ENCODE measurements at regions not wholly inside any gene's neighbourhood (a gene's known extent, or its start where the extent isn't known, plus 50 kb on each side); places are given as distances from the start of the nearest gene placed in this dataset.

DNA sequence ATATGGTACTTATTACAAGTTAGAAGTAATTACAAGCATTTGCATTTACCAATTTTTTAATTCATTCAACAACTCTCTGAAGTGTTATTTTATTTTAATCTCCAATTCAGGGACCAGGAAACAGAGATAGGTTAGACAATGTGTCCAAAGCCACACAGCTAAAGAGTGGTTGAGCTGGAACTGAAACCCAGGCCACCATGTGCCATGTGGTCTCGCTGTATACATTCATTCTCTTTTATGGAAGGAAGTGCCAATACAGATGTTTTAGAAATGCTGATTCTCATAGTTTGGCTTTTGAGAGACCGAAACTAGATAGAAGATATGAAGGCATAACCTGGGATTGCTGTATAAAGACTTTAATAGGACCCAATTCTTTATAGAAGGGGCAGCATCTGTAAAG, 684.6 kb upstream of the ID2 start:
- no peak for TF ChIP-seq EZH2phosphoT487 (IDR thresholded peaks at IDR 0.05)
- TF ChIP-seq, protein P1, sequence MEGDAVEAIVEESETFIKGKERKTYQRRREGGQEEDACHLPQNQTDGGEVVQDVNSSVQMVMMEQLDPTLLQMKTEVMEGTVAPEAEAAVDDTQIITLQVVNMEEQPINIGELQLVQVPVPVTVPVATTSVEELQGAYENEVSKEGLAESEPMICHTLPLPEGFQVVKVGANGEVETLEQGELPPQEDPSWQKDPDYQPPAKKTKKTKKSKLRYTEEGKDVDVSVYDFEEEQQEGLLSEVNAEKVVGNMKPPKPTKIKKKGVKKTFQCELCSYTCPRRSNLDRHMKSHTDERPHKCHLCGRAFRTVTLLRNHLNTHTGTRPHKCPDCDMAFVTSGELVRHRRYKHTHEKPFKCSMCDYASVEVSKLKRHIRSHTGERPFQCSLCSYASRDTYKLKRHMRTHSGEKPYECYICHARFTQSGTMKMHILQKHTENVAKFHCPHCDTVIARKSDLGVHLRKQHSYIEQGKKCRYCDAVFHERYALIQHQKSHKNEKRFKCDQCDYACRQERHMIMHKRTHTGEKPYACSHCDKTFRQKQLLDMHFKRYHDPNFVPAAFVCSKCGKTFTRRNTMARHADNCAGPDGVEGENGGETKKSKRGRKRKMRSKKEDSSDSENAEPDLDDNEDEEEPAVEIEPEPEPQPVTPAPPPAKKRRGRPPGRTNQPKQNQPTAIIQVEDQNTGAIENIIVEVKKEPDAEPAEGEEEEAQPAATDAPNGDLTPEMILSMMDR (IDR thresholded peaks at IDR 0.05), result no peak
- no peak for TF ChIP-seq EZH2 (IDR thresholded peaks at IDR 0.05)
- Histone ChIP-seq H3K4me1 (peaks cover 15% of the 10 kb centered on the region), H3K79me2 (ENCODE audit: low read depth) (no peaks in the 10 kb centered on the region), H3K27ac (no peak overlapping the region), H3F3A (ENCODE audit: low read depth) (no peaks in the 10 kb centered on the region), H3K36me3 (no peaks in the 10 kb centered on the region), H3K9me3 (ENCODE audit: low read depth) (no peaks in the 10 kb centered on the region), H2AFZ (replicated peaks) (no peak overlapping the region), H4K20me1 (ENCODE audit: low read depth) (no peaks in the 10 kb centered on the region), H3K4me3 (no peak overlapping the region), H3K4me2 (no peak overlapping the region), H3K9ac (no peak overlapping the region), H3K27me3 (no peaks in the 10 kb centered on the region)
- no peak overlapping the region for H3K27ac Mint-ChIP-seq
- H3K27me3 Mint-ChIP-seq (ENCODE audit: insufficient read depth, low read depth), result peaks cover 7% of the 10 kb centered on the region
- no peak overlapping the region for H3K4me3 Mint-ChIP-seq
- H3K9me3 Mint-ChIP-seq, result no peaks in the 10 kb centered on the region
- no peak for DNase-seq (ENCODE audit: low spot score)
- H3K36me3 Mint-ChIP-seq, result no peaks in the 10 kb centered on the region
- H3K4me1 Mint-ChIP-seq, result peaks cover 33% of the 10 kb centered on the region

DNA sequence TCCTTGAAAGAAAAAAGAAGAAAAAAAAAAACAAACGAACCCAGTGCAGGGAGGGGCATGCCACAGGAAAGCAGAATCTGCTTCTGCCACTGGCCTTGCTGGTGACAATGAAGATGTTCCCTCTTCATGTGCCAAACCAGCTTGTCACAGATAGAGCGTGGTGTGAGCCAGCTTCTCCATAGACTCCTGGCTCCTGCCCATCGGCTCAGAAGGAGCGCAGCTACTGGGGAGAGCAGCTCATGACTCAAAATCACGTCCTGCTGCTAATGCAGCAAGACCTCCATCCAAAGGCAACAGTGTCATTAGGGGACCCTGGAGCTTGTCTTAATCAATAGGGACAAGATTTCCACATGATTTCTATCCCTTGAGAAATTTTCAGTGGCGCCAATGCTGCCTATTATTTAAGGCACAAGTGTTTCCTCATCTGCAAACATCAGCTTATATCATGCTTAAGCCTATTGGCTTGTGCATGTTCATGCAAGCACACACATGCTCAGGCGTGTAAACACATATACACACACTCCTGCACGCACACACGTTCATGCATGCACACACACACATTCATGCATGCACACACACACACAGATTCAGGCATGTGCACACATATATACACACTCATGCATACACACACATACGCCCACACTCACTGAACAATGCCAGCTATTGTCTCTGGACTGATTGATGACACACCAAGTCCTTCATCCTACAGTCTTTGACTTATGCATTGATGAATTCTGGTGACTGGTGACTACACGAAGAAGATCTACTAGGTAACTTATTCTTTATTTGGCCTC, 682.0 kb upstream of the ID2 start:
- DNase-seq (ENCODE audit: low spot score), result no peak
- Mint-ChIP-seq H3K9me3 (peaks cover 2% of the 10 kb centered on the region), H3K27me3 (ENCODE audit: insufficient read depth, low read depth) (no peaks in the 10 kb centered on the region), H3K4me3 (no peak overlapping the region), H3K27ac (no peak overlapping the region), H3K36me3 (no peaks in the 10 kb centered on the region), H3K4me1 (peaks cover 21% of the 10 kb centered on the region)
- Histone ChIP-seq H4K20me1 (ENCODE audit: low read depth) (no peaks in the 10 kb centered on the region), H3K36me3 (no peaks in the 10 kb centered on the region), H3K79me2 (ENCODE audit: low read depth) (no peaks in the 10 kb centered on the region), H3K9ac (no peak overlapping the region), H3F3A (ENCODE audit: low read depth) (no peaks in the 10 kb centered on the region), H3K4me1 (peaks cover 7% of the 10 kb centered on the region), H3K4me3 (no peak overlapping the region), H3K4me2 (no peak overlapping the region), H2AFZ (replicated peaks) (no peak overlapping the region), H3K27ac (no peak overlapping the region), H3K9me3 (ENCODE audit: low read depth) (no peaks in the 10 kb centered on the region), H3K27me3 (no peaks in the 10 kb centered on the region)
- no peak for TF ChIP-seq EZH2phosphoT487 (IDR thresholded peaks at IDR 0.05)
- TF ChIP-seq EZH2 (IDR thresholded peaks at IDR 0.05), result no peak

GRCh38 chr2:8000870-8001269, 681.0 kb upstream of the ID2 start:
- H3K4me3 Mint-ChIP-seq, result no peak overlapping the region

More at GRCh38 chr2:8000870-8001269, 681.0 kb upstream of the ID2 start:
- Mint-ChIP-seq H3K36me3 (no peaks in the 10 kb centered on the region), H3K4me1 (peaks cover 12% of the 10 kb centered on the region), H3K27me3 (ENCODE audit: insufficient read depth, low read depth) (no peaks in the 10 kb centered on the region), H3K9me3 (peaks cover 4% of the 10 kb centered on the region), H3K27ac (no peak overlapping the region)
- no peak for DNase-seq (ENCODE audit: low spot score)
- Histone ChIP-seq H4K20me1 (ENCODE audit: low read depth) (no peaks in the 10 kb centered on the region), H3K79me2 (ENCODE audit: low read depth) (no peaks in the 10 kb centered on the region), H3K27me3 (no peaks in the 10 kb centered on the region), H3K4me2 (no peak overlapping the region), H3K9ac (no peak overlapping the region), H2AFZ (replicated peaks) (no peak overlapping the region), H3K27ac (no peak overlapping the region), H3K36me3 (no peaks in the 10 kb centered on the region), H3K9me3 (ENCODE audit: low read depth) (no peaks in the 10 kb centered on the region), H3K4me3 (no peak overlapping the region), H3K4me1 (peaks cover under 1% of the 10 kb centered on the region), H3F3A (ENCODE audit: low read depth) (no peaks in the 10 kb centered on the region)
- TF ChIP-seq EZH2phosphoT487 (IDR thresholded peaks at IDR 0.05), result no peak
- TF ChIP-seq, protein P1 (IDR thresholded peaks at IDR 0.05), result no peak
- TF ChIP-seq EZH2 (IDR thresholded peaks at IDR 0.05), result no peak
